ENCODE measurements at regions not wholly inside any gene's neighbourhood (a gene's known extent, or its start where the extent isn't known, plus 50 kb on each side); places are given as distances from the start of the nearest gene placed in this dataset.

GRCh38 chrY:21001102-21001501 is 245.2 kb downstream of the RPS4Y2 start:
- TF ChIP-seq, protein P1, sequence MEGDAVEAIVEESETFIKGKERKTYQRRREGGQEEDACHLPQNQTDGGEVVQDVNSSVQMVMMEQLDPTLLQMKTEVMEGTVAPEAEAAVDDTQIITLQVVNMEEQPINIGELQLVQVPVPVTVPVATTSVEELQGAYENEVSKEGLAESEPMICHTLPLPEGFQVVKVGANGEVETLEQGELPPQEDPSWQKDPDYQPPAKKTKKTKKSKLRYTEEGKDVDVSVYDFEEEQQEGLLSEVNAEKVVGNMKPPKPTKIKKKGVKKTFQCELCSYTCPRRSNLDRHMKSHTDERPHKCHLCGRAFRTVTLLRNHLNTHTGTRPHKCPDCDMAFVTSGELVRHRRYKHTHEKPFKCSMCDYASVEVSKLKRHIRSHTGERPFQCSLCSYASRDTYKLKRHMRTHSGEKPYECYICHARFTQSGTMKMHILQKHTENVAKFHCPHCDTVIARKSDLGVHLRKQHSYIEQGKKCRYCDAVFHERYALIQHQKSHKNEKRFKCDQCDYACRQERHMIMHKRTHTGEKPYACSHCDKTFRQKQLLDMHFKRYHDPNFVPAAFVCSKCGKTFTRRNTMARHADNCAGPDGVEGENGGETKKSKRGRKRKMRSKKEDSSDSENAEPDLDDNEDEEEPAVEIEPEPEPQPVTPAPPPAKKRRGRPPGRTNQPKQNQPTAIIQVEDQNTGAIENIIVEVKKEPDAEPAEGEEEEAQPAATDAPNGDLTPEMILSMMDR (IDR thresholded peaks at IDR 0.05), result no peak
- TF ChIP-seq POLR2A (IDR thresholded peaks at IDR 0.05), result no peak
